HS-27A (cell line): ENCODE measurements at regions not wholly inside any gene's neighbourhood (a gene's known extent, or its start where the extent isn't known, plus 50 kb on each side); places are given as distances from the start of the nearest gene placed in this dataset.
"Not testable (repeated sequence)": the region's sequence is repeated elsewhere in the genome, so short reads cannot be mapped to it uniquely, and the experiment has no call there.

Experiments
- DNase-seq: peaks from one replicate; pipeline ENCODE4 v3.0.0-alpha.2; 2012; ENCODE audit warnings: low read depth, missing footprints

DNA sequence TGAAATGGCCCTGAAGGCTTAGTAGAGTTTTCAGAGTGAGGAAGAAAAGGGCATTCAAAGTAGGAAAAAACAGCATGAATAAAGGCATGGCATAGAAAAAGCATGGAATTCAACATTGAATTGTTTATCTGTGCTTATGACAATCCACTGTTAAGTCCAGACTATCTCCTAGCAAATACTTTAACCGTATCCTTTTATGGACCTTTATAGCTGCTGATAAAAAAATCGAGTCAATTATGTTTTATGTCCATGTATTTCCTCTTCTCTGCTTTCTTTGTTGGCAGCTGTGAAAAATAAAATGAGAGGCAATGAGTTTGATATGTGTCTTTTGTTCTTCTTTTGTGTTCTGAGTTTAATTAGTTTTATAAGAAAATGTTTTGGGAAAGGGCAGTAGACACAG is 70.4 kb downstream of the TDRD15 start:
- no peak for DNase-seq

DNA sequence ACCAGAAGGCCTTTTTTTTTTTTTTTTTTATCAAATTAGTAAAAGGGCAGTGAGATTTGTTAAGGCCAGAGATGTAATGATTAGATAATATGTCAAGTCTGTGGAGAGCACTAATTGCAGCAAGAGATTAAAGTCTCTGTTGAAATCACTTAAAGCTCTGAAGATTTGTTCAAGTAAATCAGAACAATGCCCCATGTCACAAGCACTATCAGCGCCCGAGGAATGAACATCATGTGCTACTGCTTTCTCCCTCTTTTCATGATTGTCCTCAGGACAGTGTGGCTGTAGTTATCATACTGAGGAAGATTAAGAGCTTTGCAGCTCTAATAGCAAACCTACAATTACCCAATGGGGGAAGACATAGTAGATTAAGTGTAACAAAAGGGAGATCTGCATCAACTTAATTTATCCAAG is 71.1 kb downstream of the TDRD15 start:
- no peak for DNase-seq

DNA sequence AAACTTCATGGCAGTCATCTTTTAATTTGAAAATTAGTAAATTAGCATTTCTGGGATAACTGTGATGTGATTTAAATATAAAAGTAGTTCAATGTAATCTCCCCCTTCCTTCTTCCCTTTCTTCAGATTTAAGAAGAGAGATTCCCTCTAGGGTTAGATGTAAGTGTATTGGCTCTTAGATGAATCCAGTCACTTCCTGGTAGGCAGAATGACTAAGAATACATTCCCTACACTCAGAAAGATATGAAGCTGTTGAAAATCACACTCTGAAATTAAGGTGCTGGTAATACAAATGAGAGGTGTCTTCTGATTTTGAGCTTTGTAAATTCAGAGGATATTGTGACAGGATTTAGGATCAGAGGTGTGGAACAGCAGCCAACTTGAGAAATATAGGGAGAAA is 71.6 kb downstream of the TDRD15 start:
- DNase-seq, result no peak

- no peak for DNase-seq
These were observed 74.9 kb downstream of the TDRD15 start for GRCh38 chr2:21198637-21199036.

- DNase-seq, result no peak
These were observed 80.2 kb downstream of the TDRD15 start for GRCh38 chr2:21203976-21204375.

- not testable (repeated sequence) for DNase-seq
These were observed 90.3 kb downstream of the TDRD15 start for GRCh38 chr2:21214085-21214484.

GRCh38 chr2:21217442-21217841 is 93.7 kb downstream of the TDRD15 start:
- DNase-seq, result no peak

GRCh38 chr2:21220930-21221329 is 97.2 kb downstream of the TDRD15 start:
- DNase-seq, result no peak

DNA sequence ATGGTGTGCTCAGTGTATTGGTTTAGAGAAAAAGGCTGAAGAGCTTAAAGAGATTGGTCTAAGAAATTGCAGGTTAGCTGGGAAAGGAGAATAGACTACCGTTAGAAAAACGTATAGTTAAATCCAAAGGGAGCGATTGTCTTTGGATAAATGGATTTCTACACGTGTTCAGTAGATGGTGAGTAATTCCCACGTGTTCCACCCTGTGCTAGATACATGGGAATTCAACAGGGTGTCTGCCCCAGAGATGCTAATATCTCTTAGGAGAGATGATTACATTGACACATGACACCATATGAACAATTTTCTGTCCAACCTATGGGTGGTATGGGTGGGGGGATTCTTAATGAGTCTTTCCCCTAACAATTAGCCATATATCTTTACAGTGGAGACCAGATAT is 99.8 kb downstream of the TDRD15 start:
- no peak for DNase-seq

GRCh38 chr2:21228041-21228895 is 104.5 kb downstream of the TDRD15 start:
- DNase-seq, result no peak

GRCh38 chr2:21229302-21229701 is 105.5 kb downstream of the TDRD15 start:
- no peak for DNase-seq

DNA sequence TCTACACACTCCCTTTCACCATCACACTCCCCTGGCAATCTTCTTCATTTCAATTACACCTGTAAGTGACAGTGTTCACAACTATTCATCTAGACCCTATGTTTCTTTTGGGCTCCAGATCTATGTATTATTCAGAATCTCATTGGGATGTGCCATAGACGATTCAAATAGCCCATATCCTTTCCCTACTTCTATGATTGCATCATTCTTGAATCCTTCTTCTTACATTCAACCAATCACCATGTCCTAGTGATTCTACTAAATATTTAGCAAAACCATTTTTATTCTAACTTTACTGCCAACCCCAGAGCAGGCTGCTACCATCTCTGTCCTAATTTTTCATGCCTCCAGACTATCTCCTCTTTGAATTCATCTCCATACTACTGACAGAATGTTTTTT is 106.4 kb downstream of the TDRD15 start:
- no peak for DNase-seq

- DNase-seq, result no peak
These were observed 108.2 kb downstream of the TDRD15 start for GRCh38 chr2:21231985-21232384.

DNA sequence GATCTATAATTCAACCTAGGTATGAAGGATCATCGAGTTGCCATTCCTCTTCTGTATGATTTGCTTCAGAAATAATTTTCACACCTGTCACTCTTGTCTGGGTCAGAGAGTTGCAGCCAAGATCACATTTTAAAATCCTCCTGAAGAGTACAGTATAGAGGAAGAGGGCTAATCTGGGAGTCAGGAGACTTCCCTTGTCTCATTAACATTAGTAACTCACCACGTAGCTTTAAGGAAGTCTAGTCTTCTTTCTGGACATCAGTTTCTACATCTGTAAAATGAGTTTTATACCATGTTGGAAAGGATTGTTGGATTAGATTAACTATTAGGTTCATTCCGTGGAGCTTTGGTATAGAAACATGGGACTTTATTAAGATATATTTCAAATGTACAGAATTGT is 109.4 kb downstream of the TDRD15 start:
- DNase-seq, result no peak

GRCh38 chr2:21234001-21234400 is 110.2 kb downstream of the TDRD15 start:
- no peak for DNase-seq

DNA sequence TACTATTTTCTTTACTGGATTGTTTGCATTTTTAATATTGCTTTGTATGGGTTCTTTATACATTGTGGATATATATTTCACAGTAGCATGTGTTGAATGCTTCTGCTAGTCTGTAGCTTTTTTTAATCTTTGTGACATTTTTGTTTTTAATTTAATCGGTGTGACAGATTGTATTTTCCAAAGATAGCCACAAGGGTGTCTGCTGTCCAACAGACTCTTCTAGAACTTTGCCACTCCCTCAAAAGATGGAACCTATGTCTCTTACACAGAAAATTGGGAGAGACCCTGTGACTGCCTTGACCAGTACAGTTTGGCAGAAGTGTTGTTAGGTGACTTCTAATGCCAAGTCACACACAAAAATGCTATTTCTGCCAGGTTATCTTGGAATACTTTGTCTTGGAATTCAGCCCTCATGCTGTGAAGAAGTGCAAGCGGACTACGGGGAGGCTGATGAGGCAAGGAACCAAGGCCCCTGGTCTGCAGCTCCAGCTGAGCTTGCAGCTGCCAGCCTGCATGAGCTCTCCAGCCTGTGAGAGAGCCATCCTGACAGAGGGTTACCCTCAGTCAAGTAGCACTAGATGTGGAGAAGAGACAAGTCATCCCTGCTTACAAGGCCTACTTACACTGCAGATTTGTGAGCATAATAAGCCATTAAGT is 110.8 kb downstream of the TDRD15 start:
- DNase-seq, result no peak

DNA sequence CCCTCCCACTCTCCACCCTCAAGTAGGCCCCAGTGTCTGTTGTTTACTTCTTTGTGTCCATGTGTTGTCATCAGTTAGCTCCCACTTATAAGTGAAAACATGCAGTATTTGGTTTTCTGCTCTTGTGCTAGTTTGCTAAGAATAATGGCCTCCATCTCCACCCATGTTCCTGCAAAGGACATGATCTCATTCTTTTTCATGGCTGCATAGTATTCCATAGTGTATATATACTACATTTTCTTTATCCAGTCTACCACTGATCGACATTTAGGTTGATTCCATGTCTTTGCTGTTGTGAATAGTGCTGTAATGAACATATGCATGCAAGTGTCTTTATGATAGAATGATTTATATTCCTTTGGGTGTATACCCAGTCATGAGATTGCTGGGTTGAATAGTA is 116.0 kb downstream of the TDRD15 start:
- not testable (repeated sequence) for DNase-seq

DNA sequence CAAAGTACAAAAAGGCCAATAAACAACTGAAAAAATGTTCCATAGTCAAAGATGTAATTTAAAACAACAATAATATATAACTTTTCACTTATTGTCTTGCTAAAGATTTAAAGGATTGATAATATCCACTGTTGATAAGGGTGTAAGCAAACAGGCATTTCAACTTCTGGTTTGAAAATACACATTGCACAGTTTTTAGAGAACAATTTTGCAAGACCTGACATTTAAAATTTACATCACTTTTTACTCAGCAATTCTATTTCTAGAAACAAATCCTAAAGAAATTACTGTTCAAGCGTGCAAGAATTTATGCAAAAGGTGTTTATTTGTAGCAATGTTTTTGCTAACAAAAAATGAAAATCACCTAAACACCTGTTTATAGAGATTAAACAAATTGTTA is 120.4 kb downstream of the TDRD15 start:
- no peak for DNase-seq

DNA sequence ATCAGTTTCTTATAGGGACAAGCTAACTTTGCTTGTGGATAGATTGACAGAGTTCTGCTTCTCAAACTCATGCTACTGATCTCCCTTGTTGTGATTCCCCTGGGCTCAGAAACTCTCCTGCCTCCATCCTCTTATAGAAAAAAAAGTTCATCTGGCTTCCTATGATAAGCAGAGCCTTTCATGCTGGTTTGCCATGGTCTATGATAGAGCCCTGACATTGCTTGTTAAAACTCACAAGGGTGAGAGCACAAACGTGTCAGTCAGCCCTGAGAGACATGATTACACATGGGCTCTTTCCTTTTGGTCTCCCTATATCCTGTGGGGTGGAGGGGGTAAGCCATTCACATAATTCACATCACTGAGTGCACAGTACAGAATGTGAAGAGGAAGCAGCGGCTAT is 121.8 kb downstream of the TDRD15 start:
- no peak for DNase-seq

DNA sequence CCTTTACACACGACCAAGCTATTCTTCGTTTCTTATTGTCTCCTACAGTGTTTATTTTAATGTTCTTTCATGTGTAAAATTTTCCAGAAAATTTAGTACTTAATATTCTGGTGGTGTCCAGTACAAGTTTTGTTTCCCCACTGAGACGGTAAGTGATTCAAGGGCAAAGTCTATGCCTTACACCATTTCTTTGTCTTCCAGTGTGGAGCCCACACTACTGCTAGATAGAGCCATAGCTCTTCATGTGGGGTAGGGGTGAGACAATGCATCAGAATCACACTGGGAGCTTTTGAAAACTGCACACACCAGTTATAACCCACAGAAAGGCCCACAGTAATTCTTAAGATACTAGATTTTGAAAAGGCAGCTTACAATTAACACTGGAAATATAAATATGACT is 125.6 kb downstream of the TDRD15 start:
- no peak for DNase-seq

- no peak for DNase-seq
These were observed 126.9 kb downstream of the TDRD15 start for GRCh38 chr2:21250673-21251072.

- no peak for DNase-seq
These were observed 127.6 kb downstream of the TDRD15 start for GRCh38 chr2:21251216-21251980.
